Endothelial cell of hepatic sinusoid (primary cell): ENCODE measurements at regions not wholly inside any gene's neighbourhood (a gene's known extent, or its start where the extent isn't known, plus 50 kb on each side); places are given as distances from the start of the nearest gene placed in this dataset.

Source experiments
- in situ Hi-C: cut with HindIII; loops from 2 replicates; pipeline ENCODE4 v1.10.0; 2017; ENCODE audit warnings: low sequenced_read_pairs

GRCh38 chr18:72194072-72194471 lies 350.1 kb downstream of the CBLN2 start:
- in situ Hi-C loops: no loop called here

DNA sequence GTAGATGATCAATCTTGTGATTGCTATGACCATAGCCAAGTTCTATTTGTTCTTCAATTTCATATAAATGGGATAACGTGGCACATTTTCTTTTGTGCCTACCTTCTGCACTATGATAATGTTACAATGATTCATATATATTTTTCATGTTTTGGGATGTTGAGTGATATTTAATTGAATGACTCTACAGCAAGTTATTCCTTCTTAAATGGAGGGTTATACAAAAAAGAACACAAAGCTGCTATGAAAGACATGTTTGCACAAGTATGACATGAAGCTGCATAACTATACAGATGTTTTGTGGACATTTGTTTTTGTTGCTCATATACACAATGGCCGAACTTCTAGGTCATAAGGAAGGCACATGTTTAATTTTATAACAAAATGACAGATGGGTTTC lies 356.2 kb downstream of the CBLN2 start:
- in situ Hi-C loops: no loop called here

DNA sequence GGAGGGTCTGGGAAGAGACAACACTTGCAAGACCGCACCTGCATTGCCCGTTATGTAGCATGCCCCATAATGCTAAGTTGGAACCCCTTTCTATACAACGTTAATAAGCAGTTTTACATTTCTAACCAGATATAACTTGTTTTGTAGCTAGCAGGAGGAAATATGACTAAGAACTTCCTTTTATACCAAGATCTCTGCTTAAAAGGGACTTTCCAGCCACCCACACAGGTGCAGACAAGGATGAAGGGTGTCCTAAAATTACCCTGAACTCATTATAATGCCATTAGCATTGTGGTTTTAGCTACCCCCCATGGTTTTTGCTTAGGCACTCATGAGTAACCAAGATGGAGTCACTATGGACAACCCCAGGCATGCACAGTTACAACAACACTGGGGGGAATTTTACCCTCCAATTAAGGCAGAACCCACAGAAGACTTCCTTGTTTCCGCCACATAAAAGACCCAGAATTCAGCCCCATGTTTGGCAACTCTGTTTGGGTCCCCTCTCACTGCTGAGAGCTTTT lies 362.8 kb downstream of the CBLN2 start:
- in situ Hi-C loops: no loop called here

DNA sequence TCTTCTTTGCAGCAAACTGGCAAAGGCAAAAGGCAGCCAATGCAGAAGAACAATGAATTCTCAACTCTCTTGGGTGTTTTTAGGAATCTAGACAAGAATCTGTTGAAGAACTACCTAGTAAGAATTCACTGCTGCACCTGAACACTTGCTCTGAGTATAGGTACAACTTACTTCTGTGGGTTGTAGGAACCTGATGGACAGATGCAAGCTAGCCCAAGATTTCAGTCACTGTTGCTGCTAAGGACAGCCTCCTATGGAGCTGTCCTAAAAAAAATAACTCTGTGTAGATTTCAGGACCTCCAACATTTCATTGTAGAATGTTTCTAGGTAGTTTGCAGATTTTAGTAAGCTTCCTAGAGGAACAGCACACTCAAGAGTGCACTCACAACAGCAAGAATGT lies 363.5 kb downstream of the CBLN2 start:
- in situ Hi-C loops: no loop called here

GRCh38 chr18:72174972-72175649 lies 369.0 kb downstream of the CBLN2 start:
- in situ Hi-C loops: no loop called here

DNA sequence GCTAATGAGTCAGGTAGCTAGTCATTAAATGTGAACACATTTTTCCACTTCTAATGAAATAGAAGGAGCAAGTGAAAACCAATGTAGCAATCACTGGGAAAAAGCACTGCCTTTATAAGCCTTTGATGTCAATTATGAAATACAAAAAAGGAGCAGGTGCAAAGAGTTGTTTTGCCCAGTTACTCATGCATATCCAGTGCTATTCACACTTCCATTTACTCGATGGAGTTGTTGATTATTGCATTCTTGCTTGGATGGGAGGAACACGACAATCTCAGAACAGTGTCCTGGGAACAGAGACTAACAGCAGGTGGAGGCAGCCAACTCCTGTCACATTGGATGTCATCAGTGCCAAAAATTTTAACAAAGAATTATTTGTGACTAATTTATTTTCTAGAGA lies 372.5 kb downstream of the CBLN2 start:
- in situ Hi-C loops: no loop called here

- in situ Hi-C loops: no loop called here
These were observed 382.5 kb downstream of the CBLN2 start for GRCh38 chr18:72161691-72162090.

DNA sequence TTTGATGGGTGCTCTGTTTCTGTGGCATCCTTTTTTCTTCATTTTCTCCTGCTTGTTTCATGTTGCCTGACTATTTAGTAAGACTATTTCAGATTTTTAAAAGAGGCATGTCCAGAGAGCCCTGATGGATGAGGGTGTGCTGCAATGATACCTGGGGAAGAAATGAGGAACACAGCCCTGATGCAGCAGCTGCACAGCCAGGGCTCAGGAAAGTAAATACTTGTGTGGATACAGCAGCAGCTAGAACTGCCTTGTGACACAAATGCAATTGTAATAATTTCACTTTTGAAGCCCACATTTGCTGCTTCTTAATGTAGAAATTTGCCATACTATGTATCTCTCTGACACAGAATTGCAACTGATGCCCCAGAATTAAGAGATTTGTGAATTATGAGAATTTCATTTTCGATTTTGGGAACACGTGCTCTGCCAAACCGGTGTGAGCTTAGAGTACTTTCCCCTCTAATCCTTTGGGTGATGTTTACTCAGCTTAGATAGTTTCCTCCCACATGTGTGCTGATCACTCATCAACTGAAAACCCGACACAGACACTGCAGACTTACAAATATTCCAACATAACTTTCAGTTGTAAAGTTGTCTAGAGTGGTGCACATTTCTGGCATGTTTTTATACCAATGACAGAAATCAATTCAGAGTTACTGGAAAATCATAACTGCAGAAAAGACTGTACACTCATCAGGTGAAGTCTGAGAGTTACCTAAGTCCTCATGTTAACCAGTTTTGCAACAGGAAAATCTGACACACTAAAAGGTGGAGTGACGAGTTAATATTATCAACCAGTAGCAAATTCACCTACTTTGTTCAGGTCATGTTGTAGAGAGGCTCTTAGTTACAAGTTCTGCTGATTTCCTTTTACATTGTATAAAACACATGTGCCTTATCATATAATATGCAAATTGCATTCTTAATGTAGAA lies 383.4 kb downstream of the CBLN2 start:
- in situ Hi-C loops: no loop called here

GRCh38 chr18:72155327-72155726 lies 388.8 kb downstream of the CBLN2 start:
- in situ Hi-C loops: no loop called here

DNA sequence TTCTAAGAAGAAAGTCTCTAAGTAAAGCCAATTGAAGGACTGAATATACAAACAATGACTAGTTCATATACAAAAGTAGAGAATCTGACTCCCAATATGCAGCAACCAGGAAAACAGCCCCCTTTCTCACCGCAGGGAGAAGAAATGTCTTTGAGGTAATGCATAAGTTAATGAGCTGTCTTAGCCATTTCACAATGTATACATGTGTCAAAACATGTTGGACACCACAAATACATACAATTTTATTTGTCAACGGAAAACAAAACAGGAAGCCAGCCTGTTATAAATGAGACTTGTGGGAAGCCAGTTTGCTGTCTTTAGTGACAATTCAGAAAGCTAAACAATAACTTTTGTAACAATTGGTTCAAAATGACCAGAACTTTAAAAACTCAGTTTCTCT lies 389.2 kb downstream of the CBLN2 start:
- in situ Hi-C loops: no loop called here

DNA sequence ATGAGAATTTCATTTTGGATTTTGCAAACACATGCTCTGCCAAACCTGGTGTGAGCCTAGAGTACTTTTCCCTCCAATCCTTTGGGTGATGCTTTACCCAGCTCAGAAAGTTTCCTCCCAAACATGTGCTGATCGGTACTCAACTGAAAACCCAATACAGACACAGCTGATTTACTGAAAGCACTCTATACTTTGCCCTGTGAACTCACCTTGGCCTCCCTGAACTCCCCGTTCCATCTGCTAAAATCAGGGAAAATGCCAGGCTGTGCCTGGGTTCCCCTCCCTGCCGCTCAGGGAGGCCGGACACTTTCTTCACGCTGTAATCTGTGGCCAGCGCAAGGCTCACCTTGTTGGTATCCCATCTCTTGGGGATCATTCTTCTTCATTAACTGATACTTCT lies 391.2 kb downstream of the CBLN2 start:
- in situ Hi-C loops: no loop called here

- in situ Hi-C loops: no loop called here
These were observed 396.3 kb downstream of the CBLN2 start for GRCh38 chr18:72147830-72148229.

GRCh38 chr18:72140007-72140406 lies 404.1 kb downstream of the CBLN2 start:
- in situ Hi-C loops: no loop called here

- in situ Hi-C loops: no loop called here
These were observed 415.5 kb downstream of the CBLN2 start for GRCh38 chr18:72128649-72129048.

DNA sequence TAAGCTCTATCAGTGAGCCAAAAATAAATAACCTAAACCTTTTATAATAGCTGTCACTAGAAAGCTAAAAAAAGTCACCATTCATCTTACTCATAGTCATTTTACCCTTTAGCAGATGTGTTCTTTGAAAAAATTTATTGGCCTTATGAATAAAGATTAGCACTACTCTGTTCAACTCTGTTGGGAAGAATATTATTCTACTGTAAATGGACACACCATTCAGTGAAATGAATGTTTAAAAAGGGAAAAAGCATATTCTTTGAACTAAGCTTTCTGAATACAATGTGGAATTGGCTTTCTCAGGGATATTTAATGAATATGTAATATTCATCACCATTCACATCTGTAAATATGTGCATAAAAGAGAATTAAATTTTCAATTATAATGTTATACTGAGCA lies 422.0 kb downstream of the CBLN2 start:
- in situ Hi-C loops: no loop called here

GRCh38 chr18:72119082-72119481 lies 425.1 kb downstream of the CBLN2 start:
- in situ Hi-C loops: no loop called here

DNA sequence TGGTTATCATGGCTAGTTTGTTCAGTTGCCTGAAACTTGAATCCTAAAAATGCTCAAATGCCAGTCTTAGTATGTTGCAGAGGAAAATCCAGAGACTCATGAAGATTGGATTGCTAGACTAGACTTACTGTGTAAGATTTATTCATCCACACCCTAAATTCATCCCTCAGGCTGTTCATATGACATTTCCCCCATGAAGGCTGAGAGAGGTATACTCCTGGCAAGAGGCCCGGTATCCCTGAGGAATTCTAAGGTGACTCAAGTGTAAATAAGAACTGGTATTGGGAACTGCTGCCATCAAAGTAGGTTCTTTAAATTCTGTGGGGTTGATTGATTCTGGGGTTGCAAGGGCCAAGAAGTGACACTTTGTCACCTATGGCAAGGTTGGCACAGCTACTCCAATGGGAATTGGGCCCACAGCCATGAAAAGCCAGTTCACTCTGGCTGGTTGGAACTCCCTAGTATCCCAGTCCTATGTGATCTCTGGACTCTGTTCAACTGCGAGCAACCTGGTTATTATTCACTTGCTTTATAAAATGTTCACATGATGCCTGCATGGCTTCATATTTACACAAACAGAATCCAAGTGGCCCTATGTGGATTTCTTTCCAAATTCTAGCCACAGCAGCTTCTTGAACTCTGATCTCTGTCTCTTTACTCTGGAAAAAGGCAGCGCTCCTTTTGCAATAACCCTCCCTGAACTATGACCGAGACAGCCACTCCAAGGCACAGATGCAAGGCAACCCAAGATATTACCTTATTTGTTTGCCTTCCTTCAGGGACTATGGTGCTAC lies 429.1 kb downstream of the CBLN2 start:
- in situ Hi-C loops: no loop called here

DNA sequence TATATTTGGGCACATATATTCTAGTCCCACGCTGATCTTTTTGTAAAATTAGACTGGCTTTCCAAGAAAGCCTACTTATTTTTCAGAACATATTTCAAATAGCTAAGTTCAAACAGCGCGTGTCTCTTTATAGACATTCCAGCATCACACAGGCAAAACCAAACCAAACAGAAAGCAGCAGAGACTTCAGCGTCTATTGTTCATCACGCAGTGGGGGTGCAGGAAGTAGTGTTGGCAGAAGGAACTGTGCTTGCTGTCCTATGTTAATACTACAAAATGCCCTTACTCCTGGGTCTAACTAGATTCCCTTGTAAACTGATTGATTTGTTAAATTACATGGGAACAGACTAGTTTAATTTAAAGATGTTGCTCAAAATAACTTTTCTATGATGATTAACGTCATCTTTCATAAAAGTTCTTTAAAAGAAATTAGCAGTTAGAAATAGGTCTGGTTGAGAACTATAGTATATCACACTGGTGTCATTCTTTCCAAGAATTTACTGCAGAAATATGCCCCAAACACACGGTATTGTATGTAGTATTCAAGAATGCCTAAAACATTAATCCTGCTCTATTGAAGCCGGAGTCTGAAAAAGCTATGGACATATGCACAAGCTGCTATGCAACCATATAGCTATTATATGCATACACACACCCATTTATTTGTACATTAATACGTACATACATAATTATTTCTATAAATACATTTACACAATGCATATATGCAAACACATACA lies 436.3 kb downstream of the CBLN2 start:
- in situ Hi-C loops: no loop called here

GRCh38 chr18:72104851-72105250 lies 439.3 kb downstream of the CBLN2 start:
- in situ Hi-C loops: no loop called here

DNA sequence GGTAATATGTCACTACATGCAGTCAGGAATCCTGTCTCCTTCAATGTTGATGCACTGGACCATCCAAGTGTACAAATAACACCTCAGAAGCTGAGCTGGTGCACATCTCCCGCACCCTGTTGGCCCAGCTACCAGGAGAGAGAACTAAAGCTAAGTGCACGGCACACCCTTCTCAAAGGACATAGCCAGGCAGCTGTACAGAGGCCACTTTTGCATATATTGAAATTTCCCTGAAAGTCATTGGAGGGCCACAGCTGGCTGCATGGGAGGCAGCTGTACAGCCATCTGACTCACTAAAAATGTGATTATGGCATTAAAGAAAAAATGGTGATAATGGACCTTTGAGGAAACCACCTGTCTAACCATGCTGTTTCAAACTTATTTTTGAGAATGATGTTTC lies 441.7 kb downstream of the CBLN2 start:
- in situ Hi-C loops: no loop called here
